ENCODE measurements at regions not wholly inside any gene's neighbourhood (a gene's known extent, or its start where the extent isn't known, plus 50 kb on each side); places are given as distances from the start of the nearest gene placed in this dataset.

DNA sequence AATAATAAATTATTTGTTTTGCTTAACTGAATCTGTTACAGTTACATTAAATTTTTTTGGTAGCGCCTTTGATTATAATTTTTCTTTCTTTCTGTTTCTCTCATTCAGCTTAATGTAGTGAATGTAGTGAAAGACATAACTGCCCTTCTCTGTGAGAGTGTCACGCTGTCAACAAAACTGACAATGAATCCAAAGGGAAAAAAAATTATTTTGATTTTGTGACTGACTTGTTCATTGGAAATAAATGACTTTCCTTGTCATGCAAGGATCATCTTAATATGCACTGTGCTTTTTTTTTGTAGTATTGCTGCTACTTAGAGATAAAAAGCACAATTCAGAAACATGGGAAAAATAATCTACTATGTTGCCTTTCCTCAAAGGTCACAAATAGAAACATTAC is 1196.4 kb downstream of the PCDH17 start:
- DNase-seq: no peak

- no peak for DNase-seq
Measured at GRCh38 chr13:58830841-58831240, 1199.3 kb downstream of the PCDH17 start.

DNA sequence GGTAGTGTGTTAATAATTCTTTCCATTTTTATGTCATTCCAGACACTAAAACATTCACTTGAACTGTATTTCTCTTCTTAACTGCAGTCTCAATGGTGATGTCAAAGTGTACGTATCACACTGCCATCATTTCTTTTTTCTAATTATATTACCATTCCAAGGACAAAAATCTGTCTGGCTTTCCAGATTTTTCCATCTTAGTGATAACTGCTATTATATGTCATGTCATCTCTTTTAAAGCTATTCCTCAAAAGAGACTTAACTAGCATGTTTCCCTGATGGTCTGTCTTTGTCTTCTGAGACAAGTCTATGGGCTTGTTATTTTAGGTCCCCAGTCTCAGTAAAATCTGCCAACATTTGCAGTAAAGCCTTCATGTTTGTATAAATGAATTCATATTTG is 1207.1 kb downstream of the PCDH17 start:
- DNase-seq: no peak

DNA sequence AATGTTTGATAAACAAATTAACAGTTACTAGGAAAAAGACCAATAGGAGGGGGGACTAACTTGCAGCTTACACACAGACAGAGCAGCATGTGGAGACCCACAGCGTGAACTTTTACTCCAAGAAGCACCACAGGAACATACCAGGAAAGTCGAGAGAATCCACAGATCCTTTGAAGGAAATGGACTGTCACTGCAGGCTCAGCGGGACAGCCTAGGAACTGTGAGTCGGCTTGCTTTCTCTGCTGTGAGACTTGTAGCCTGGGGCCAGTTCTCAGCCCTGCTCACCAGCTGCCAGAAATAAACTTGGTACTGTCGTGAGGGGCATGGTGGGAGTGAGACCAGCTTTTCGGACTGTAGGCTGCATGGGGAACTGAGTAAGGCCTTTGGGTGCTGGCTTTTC is 1211.5 kb downstream of the PCDH17 start:
- no peak for DNase-seq

GRCh38 chr13:58843567-58843966 is 1212.0 kb downstream of the PCDH17 start:
- no peak for DNase-seq

DNA sequence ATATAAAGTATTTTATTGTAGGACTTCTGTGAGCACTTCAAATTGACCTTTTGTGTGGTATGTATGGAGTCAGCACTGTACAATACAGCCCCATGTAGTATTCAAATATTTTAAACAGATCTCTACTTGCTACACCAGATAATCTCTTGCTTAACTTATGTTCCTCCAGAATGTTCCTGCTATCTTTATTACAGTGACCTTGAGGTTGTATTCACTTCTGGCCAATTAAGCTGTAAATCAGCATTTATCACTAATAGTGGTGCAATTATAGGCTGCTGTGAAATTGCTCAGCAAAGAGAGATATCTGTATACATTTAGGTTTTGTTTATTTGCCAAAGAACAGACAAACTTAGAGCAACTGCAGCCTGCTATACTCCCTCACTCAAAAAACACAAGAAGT is 1218.6 kb downstream of the PCDH17 start:
- no peak for DNase-seq

GRCh38 chr13:58852076-58852475 is 1220.5 kb downstream of the PCDH17 start:
- no peak for DNase-seq

- no peak for DNase-seq
Measured at GRCh38 chr13:58855283-58855682, 1223.7 kb downstream of the PCDH17 start.

DNA sequence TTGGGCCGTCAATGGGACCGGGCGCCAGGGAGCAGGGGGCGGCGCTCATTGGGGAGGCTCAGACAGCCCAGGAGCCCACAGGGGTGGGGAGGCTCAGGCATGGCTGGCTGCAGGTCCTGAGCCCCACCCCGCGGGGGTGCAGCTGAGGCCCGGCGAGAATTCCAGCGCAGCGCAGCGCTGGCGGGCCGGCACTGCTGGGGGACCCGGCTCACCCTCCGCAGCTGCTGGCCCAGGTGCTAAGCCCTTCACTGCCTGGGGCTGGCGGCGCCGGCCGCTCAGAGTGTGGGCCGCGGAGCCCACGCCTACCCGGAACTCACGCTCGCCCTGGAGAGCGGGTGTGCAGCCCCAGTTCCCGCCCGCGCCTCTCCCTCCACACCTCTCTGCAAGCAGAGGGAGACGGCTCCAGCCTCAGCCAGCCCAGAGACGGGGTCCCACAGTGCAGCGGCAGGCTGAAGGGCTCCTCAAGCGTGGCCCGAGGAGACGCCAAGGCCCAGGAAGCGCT is 1227.4 kb downstream of the PCDH17 start:
- no peak for DNase-seq

DNA sequence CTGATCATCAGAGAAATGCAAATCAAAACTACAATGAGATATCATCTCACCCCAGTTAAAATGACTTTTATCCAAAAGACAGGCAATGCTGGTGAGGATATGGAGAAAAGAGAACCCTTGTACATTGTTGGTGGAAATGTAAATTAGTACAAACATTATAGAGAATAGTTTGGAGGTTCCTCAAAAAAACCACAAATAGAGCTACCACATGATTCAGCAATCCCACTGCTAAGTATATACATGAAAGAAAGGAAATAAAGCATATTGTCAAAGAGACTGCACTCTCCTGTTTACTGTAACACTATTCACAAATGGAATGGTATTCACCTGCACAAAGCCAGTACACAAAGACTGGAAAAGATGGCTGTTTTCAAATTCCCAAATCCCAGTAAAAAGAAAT is 1233.7 kb downstream of the PCDH17 start:
- DNase-seq: no peak

DNA sequence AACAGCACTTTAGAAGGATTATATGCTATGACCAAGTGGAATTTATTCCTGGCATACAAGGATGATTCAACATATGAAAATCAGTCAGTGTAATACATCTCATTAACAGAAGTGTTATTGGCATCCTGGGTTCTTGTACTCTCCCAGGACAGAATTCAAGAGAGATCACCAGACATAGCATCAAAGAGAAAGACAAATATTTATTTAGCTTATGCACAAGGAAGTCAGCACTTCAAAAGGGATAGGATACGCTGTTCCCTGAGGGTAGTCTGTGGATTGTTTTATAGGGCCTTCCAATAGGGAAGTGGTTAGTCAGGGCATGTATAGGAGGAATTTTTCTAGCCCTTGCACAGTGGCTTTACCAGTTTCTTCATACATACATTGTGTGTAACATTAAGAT is 1238.0 kb downstream of the PCDH17 start:
- DNase-seq: no peak

- DNase-seq: no peak
Measured at GRCh38 chr13:58876473-58876872, 1244.9 kb downstream of the PCDH17 start.

GRCh38 chr13:58879114-58879513 is 1247.6 kb downstream of the PCDH17 start:
- no peak for DNase-seq

- DNase-seq: no peak
Measured at GRCh38 chr13:58882516-58882915, 1251.0 kb downstream of the PCDH17 start.

DNA sequence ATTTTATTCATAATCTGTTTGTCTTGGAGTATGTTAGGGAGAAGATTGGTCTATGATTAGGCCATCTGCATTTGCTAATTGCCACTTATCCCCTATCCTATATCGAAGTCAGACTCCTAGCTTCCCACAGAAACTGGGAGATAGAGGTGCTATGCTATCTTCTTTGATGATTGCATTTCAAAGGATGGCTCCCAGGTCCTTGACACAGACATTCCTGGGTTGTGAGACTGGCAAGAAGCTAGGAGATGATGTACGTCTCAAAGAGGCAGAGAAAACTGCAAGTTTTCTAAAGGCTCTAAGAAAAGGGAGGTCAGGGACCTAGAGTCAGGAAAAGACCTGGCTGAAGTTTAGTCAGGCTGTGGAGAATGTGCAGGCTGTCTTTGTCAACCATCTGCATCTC is 1251.9 kb downstream of the PCDH17 start:
- DNase-seq: no peak

DNA sequence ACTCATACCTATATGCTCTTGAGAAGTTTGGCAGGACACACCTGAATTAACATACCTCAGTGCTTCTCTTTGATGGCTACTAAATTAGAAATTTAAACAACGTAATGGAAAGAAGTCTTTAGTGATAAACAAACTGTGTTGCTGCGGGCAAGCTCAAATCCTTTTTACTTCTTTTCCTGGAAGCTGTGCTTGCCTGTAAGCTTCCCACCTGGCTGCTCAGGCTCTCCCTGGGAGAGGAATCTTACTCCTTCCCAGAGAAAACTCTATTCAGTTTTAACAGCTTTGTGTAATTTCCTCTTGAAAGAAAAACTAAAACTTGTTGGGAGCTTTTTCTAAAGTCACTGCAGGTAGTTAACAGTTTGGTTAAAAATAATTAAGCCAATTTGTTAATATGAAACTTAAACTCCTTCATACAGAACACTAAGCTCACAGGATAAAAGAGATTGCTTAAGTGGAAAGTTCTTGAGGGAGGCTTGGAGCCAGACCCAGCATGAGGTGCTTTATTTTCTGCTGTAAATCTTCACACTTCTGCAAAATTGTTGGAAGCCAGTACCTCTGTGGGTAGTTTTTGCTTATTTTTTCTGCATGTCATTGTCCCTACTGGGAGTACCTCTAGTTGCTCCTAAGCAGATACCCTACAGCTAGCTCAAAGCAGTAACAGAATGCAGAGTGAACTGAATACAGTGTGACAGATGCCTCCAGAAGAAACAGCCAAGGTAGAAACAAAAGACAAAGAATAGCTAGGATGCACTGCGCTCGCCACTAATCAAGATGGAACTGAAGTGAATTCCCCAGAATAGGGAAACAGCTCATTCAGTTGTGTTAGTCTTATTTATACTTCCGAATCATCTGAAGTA is 1253.0 kb downstream of the PCDH17 start:
- no peak for DNase-seq

DNA sequence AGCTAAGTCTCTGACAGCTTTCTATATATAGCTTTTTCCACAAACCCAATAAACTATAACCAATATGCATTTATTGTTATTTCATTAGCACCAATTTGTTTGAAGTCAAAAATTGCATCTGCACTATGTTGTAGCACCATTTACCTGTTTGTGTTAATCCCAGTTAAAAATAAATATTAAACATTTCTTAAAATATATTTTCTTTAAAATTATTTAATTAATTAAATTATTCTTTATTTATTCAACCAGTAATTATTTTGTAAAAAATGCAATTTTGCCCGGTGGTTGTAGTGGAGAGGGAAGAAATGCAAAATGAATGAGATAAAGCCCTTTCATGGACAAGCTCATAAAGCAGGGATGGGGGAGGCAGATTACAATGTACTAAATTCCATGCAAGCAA is 1257.9 kb downstream of the PCDH17 start:
- DNase-seq: no peak

- no peak for DNase-seq
Measured at GRCh38 chr13:58893396-58893795, 1261.9 kb downstream of the PCDH17 start.

DNA sequence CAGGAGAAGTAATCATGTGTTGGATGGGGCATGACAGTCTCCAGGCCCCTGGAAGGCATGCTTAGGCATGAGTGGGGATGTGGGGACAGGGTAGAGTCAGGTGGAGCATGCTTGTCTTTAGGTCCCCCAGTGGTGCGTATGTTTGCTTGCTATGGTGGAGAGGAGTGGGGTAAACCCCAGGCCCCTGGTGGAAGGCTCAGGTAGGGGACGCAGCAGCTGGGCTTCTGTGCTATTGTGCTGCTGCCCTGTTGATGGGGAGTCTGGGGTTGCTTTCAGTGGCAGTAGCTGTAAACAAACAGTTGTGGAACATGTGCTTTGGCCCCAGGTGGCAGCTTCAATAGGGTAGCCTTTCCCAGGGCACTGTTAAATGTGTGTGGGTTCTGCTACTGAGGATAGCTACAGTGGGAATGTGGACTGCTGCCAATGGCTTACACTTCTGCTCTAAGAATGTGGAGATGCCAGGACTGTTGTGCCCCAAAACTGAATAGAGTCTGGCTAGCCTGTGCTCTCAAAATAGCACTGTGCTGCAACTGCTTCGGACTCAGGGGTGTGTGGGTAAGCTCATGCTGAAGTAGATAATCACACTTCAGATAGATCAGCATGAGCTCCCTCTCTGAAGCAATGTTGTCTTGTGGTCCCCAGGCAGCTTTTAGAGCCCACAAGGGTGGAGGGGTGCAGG is 1257.3 kb downstream of the DIAPH3 start:
- no peak for DNase-seq

- no peak for DNase-seq
Measured at GRCh38 chr13:58907347-58907746, 1256.4 kb downstream of the DIAPH3 start.

- no peak for DNase-seq
Measured at GRCh38 chr13:58908019-58908679, 1255.6 kb downstream of the DIAPH3 start.

DNA sequence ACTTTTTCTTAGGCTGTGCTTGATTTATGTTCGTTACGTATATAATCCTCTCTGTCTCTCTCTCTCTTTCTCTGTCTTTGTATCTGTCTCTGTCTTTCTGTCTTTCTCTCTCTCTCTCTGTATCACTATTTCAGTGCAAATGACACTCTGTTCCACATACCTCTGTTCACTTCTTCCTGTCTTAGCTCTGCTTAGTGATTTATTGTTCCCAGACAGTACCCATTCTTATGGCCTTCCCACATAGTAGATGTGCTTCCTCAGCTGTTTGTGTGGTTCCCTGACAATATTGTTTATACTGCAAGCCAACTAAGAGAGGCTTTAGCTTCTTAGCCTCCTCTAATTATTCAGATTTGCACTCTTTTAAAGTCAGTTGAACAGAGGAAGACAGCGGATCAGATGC is 1244.2 kb downstream of the DIAPH3 start:
- DNase-seq: no peak

- DNase-seq: no peak
Measured at GRCh38 chr13:58921129-58921528, 1242.6 kb downstream of the DIAPH3 start.

DNA sequence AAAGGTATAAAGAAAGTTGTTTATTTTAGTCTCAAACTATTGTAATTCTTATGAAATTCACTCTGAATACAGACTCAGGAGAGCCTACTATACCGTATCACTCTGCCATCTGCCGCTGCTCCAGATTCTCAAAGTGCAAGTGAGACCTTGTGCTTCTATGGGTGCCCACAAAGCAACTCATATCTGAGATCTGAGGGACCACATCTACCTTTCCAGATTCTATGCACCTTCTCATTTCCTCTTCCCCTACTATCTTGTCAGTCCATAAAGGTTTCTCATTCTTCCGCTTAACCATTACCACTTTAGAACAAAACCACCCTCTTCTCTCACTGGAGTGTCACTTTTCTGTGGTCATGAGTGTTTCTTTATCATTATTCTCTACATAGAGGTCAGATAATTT is 1236.9 kb downstream of the DIAPH3 start:
- DNase-seq: no peak

All from NCI-H226 (cell line).